ENCODE measurements at regions not wholly inside any gene's neighbourhood (a gene's known extent, or its start where the extent isn't known, plus 50 kb on each side); places are given as distances from the start of the nearest gene placed in this dataset.
"Not testable (repeated sequence)": the region's sequence is repeated elsewhere in the genome, so short reads cannot be mapped to it uniquely, and the experiment has no call there.

- 26% methylated on average over 3 of the region's 3 CpGs for WGBS
- Histone ChIP-seq H3K27ac (no peak overlapping the region), H3K36me3 (no peaks in the 10 kb centered on the region), H3K4me1 (no peaks in the 10 kb centered on the region), H3K4me3 (no peak overlapping the region), H3K27me3 (no peaks in the 10 kb centered on the region), H3K9me3 (no peaks in the 10 kb centered on the region)
- no peak for DNase-seq (ENCODE audit: low spot score in 2 of 2)
- TF ChIP-seq POLR2AphosphoS5 (IDR thresholded peaks at IDR 0.05) (no peak), POLR2A (IDR thresholded peaks at IDR 0.05) (no peak), EP300 (IDR thresholded peaks at IDR 0.05) (no peak), CTCF (IDR thresholded peaks at IDR 0.05) (no peak)
Measured at GRCh38 chrX:114073926-114074325, 510.0 kb upstream of the HTR2C start.

- 80% methylated on average over 5 of the region's 5 CpGs for WGBS
- no peak for DNase-seq (ENCODE audit: low spot score in 2 of 2)
- TF ChIP-seq POLR2AphosphoS5 (IDR thresholded peaks at IDR 0.05) (no peak), CTCF (IDR thresholded peaks at IDR 0.05) (no peak)
Measured at GRCh38 chrX:114071412-114071811, 512.5 kb upstream of the HTR2C start.

GRCh38 chrX:114065577-114066223, 518.2 kb upstream of the HTR2C start:
- Histone ChIP-seq H3K4me3 (no peak overlapping the region), H3K27ac (no peak overlapping the region), H3K27me3 (no peaks in the 10 kb centered on the region), H3K36me3 (no peaks in the 10 kb centered on the region), H3K4me1 (no peaks in the 10 kb centered on the region), H3K9me3 (no peaks in the 10 kb centered on the region)
- 87% methylated on average over 4 of the region's 4 CpGs for WGBS
- DNase-seq (ENCODE audit: low spot score in 2 of 2): no peak
- no peak for TF ChIP-seq EP300 (IDR thresholded peaks at IDR 0.05)
- no peak for TF ChIP-seq CTCF (IDR thresholded peaks at IDR 0.05)
- no peak for TF ChIP-seq POLR2AphosphoS5 (IDR thresholded peaks at IDR 0.05)
- TF ChIP-seq POLR2A (IDR thresholded peaks at IDR 0.05): no peak

More at GRCh38 chrX:114071412-114071811, 512.5 kb upstream of the HTR2C start:
- Histone ChIP-seq H3K27ac (no peak overlapping the region), H3K4me3 (no peak overlapping the region), H3K9me3 (no peaks in the 10 kb centered on the region), H3K4me1 (no peaks in the 10 kb centered on the region), H3K36me3 (no peaks in the 10 kb centered on the region), H3K27me3 (no peaks in the 10 kb centered on the region)

GRCh38 chrX:114061226-114061625, 522.7 kb upstream of the HTR2C start:
- no peaks in the 10 kb centered on the region for H3K9me3 ChIP-seq
- no peak overlapping the region for H3K4me3 ChIP-seq
- H3K36me3 ChIP-seq: no peaks in the 10 kb centered on the region
- no peak overlapping the region for H3K27ac ChIP-seq
- no peaks in the 10 kb centered on the region for H3K27me3 ChIP-seq
- no peaks in the 10 kb centered on the region for H3K4me1 ChIP-seq
- DNase-seq (ENCODE audit: low spot score in 2 of 2): no peak
- no peak for TF ChIP-seq POLR2A (IDR thresholded peaks at IDR 0.05)
- TF ChIP-seq POLR2AphosphoS5 (IDR thresholded peaks at IDR 0.05): no peak
- no peak for TF ChIP-seq EP300 (IDR thresholded peaks at IDR 0.05)
- TF ChIP-seq CTCF (IDR thresholded peaks at IDR 0.05): no peak

- H3K27me3 ChIP-seq: no peaks in the 10 kb centered on the region
- H3K4me1 ChIP-seq: no peaks in the 10 kb centered on the region
- no peaks in the 10 kb centered on the region for H3K36me3 ChIP-seq
- WGBS: 82% methylated on average over 15 of the region's 15 CpGs
- H3K4me3 ChIP-seq: no peak overlapping the region
- no peak for DNase-seq (ENCODE audit: low spot score in 2 of 2)
- no peak for TF ChIP-seq EP300 (IDR thresholded peaks at IDR 0.05)
- TF ChIP-seq POLR2AphosphoS5 (IDR thresholded peaks at IDR 0.05): no peak
- no peak for TF ChIP-seq CTCF (IDR thresholded peaks at IDR 0.05)
- no peak overlapping the region for H3K27ac ChIP-seq
- H3K9me3 ChIP-seq: no peaks in the 10 kb centered on the region
Measured at GRCh38 chrX:114058988-114059418, 524.9 kb upstream of the HTR2C start.

- not testable (repeated sequence) for H3K36me3 ChIP-seq; H3K4me1 ChIP-seq; H3K4me3 ChIP-seq; H3K27ac ChIP-seq; H3K9me3 ChIP-seq; DNase-seq (ENCODE audit: low spot score in 2 of 2); H3K27me3 ChIP-seq
- 81% methylated on average over 11 of the region's 11 CpGs for WGBS
Measured at GRCh38 chrX:114057422-114057821, 526.5 kb upstream of the HTR2C start.
